ENCODE measurements at regions not wholly inside any gene's neighbourhood (a gene's known extent, or its start where the extent isn't known, plus 50 kb on each side); places are given as distances from the start of the nearest gene placed in this dataset.

DNA sequence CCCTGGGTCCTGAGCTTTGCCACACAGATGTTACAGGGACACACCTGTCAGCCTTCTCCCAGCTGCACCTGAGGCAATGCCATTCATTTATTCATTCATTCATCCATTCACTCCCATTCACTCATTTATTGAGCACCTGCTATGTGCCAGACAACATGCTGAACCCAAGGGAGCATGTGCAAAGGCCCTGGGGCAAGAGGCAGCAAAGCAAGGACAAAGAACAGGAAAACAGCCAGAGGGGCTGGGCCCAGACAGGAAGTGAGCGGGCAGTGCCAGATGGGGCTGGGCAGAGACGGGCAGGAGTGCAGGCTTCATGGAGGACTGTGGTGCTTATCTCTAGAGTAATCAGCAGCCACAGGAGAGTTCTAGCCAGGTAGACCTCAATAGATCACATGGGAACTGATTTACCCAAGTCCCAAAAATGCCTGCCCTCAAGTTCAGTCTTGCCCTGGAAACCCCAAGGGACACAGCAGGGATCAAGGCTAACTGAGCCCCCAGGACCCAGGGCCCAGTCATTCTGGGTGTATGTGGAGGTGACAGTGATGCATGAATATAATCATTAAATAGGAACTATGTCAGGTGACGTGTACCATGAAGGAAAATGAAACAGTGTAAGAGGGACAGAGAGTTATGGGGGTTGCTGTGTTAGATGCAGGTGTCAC is 530.3 kb downstream of the MATN1 start:
- TF ChIP-seq EP300 (IDR thresholded peaks at IDR 0.05) (no peak), POLR2A (IDR thresholded peaks at IDR 0.05) (no peak)
- TF ChIP-seq, protein P1, sequence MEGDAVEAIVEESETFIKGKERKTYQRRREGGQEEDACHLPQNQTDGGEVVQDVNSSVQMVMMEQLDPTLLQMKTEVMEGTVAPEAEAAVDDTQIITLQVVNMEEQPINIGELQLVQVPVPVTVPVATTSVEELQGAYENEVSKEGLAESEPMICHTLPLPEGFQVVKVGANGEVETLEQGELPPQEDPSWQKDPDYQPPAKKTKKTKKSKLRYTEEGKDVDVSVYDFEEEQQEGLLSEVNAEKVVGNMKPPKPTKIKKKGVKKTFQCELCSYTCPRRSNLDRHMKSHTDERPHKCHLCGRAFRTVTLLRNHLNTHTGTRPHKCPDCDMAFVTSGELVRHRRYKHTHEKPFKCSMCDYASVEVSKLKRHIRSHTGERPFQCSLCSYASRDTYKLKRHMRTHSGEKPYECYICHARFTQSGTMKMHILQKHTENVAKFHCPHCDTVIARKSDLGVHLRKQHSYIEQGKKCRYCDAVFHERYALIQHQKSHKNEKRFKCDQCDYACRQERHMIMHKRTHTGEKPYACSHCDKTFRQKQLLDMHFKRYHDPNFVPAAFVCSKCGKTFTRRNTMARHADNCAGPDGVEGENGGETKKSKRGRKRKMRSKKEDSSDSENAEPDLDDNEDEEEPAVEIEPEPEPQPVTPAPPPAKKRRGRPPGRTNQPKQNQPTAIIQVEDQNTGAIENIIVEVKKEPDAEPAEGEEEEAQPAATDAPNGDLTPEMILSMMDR (IDR thresholded peaks at IDR 0.05), result no peak
- no peak overlapping the region for H3K4me3 ChIP-seq
- peaks cover 0 to 3% (median 0%) of the 10 kb centered on the region in 4 donors for H3K9me3 ChIP-seq
- H3K27me3 ChIP-seq, result no peaks in the 10 kb centered on the region
- no peak overlapping the region for H3K27ac ChIP-seq
- WGBS, 2 donors, result 78 to 88% methylated on average over 3 of the region's 3 CpGs
- DNase-seq (ENCODE audit: low spot score in 2 of 2), result no peak
- no peaks in the 10 kb centered on the region for H3K36me3 ChIP-seq
- peaks cover 0 to 18% (median 6%) of the 10 kb centered on the region in 4 donors for H3K4me1 ChIP-seq

DNA sequence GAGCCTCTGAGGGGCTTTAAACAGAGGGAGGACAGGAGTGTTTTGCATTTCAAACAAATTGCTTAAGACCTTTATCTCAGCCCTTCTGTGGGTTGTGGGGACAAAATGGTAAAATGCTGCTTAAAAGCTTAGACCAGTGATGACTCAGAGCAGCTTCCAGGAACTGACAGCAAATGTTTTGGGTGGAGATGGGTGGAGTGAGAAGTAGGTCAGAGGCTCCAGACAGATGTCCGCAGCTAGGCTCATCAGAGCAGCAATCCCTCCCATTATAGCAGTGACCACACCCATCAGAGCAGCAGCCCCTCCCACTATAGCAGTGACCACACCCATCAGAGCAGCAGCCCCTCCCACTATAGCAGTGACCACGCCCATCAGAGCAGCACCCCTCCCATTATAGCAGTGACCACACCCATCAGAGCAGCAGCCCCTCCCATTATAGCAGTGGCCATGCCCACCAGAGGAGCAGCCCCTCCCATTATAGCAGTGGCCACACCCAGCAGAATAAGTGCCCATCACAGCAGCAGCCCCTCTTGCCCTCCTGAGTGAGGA is 532.2 kb downstream of the MATN1 start:
- TF ChIP-seq, protein P1 (IDR thresholded peaks at IDR 0.05), result no peak
- TF ChIP-seq POLR2A (IDR thresholded peaks at IDR 0.05) (no peak), EP300 (IDR thresholded peaks at IDR 0.05) (no peak)
- H3K36me3 ChIP-seq, result no peaks in the 10 kb centered on the region
- H3K4me3 ChIP-seq, result no peak overlapping the region
- peak in 1 of 2 donors; percentile 39 for DNase-seq (ENCODE audit: low spot score in 2 of 2)
- H3K27ac ChIP-seq, result peak overlapping the region in 1 of 4 donors; percentile 5
- WGBS, 2 donors, result 33 to 54% methylated on average over 2 of the region's 2 CpGs
- peaks cover 0 to 3% (median 0%) of the 10 kb centered on the region in 4 donors for H3K9me3 ChIP-seq
- H3K4me1 ChIP-seq, result peaks cover 0 to 6% (median 5%) of the 10 kb centered on the region in 4 donors
- H3K27me3 ChIP-seq, result no peaks in the 10 kb centered on the region

DNA sequence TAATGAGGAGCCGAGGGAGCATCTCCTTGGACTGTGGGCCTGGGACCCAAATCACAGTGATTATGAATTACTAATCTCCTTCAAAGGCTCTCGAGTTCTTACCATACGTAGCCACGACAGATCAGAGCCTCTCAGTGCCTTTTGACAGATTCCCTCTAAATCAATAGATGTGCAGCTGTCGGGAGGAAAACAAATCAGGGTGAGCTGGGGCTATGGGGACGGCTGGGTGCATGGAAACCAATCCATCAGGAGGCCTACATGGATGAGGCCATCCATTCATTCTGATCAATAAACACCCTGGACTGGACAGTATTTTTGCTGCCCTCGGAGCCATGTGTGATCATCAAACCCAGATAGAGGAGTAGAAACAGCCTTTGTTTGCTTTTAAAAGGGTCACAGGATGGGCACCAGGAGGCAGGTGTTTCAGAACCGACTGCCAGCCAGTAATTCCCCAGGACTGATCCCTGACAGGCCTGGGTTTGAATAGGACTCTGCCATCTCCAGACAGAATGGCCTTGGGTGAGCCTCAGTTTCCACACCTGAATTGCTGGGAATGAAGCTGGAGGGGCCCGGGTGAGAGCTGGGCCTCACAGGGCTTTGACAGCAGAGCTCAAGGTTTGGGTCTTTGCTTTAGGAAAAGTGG is 532.8 kb downstream of the MATN1 start:
- Histone ChIP-seq H3K27ac (peak overlapping the region in 1 of 4 donors; percentile 5), H3K9me3 (peaks cover 0 to 3% (median 0%) of the 10 kb centered on the region in 4 donors), H3K27me3 (peaks cover 0 to 2% of the 10 kb centered on the region in 2 donors), H3K4me1 (peaks cover 0 to 6% (median 5%) of the 10 kb centered on the region in 4 donors), H3K36me3 (no peaks in the 10 kb centered on the region), H3K4me3 (no peak overlapping the region)
- TF ChIP-seq POLR2A (IDR thresholded peaks at IDR 0.05) (no peak), EP300 (IDR thresholded peaks at IDR 0.05) (no peak)
- TF ChIP-seq, protein P1 (IDR thresholded peaks at IDR 0.05), result no peak
- no peak for DNase-seq (ENCODE audit: low spot score in 2 of 2)
- WGBS, 2 donors, result 75 to 80% methylated on average over 9 of the region's 9 CpGs

DNA sequence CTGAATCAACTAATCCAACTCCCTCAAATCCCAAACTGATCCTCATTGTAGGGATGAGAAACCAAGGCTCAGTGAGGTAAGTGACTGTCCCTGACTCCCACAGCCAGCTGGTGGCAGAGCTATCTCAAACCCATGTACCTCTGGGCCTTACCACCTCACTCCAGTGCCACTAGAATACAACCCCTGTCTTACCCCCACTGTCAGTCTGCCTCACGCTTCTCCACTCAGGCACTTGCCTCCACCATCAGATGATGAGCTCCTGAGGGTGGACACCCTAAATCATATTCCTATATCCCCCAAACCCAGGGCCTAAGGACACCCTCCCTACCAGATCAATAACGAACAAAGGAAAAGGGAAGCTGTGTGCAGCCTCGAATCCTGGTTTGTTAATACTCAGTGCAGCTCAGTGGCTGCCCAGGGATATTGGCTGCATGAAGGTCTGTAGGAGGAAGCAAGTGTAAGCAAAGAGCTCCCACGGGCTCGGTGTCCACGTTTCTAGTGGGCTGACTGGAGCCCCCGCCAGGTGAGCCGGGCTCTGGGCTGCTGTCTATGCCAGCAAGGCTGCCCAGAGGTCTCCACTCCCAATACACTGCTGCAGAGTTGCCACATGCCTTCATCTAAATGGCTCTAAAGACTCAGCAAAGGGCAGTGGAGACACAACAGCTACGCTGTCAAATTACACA is 533.4 kb downstream of the MATN1 start:
- Histone ChIP-seq H3K36me3 (no peaks in the 10 kb centered on the region), H3K4me3 (no peak overlapping the region), H3K27ac (no peak overlapping the region), H3K27me3 (peaks cover 0 to 3% of the 10 kb centered on the region in 2 donors), H3K9me3 (peaks cover 0 to 3% (median 0%) of the 10 kb centered on the region in 4 donors), H3K4me1 (peaks cover 0 to 6% (median 5%) of the 10 kb centered on the region in 4 donors)
- whole genome bisulfite sequencing, 2 donors, result 82 to 83% methylated on average over 9 of the region's 9 CpGs
- TF ChIP-seq, protein P1 (IDR thresholded peaks at IDR 0.05), result no peak
- TF ChIP-seq POLR2A (IDR thresholded peaks at IDR 0.05), result no peak
- TF ChIP-seq EP300 (IDR thresholded peaks at IDR 0.05), result no peak
- peak in 1 of 2 donors; percentile 0 for DNase-seq (ENCODE audit: low spot score in 2 of 2)
